ENCODE measurements at regions not wholly inside any gene's neighbourhood (a gene's known extent, or its start where the extent isn't known, plus 50 kb on each side); places are given as distances from the start of the nearest gene placed in this dataset.

DNA sequence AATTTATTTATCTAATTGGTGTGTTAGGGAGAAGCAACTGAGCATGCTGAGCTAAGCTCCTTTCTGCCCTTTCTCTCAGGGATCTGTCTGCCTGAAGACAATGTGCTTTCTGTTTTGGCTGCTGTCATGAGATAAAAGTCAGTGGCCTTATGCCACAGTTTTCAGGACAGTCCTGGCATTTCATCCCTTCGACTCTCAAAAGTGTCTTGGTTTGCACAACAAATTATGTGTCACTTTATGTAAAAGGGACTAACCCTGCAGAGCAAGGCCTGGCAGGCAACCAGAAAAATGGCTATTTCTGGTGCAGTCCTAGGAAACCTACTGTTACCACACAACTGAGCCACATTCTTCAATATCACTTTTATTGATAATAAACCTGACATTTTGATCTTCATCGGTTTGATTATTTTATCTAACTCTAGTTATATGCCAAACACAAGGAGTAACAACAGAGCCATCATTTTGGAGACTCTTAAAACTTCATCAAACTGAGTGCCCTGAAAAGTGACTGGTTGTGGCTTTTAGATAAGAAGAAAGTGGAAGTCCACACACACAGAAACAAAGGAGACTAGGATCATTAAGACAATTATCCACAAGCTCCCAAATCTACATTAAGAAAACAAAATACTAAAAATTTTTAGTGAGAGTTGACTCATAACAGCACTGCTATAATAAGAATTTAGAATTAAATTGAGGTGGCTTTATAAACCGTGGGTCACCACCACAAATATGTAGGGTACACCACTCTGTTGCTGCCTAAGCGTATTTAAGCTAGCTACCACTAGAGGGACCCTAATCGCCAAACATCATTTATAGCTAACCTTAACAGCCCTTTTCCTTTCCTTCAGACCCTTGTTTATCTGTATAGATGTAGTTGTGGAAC is 95.9 kb upstream of the PTPN13 start:
- ChIA-PET POLR2A (no interaction called here), CTCF (ENCODE audit: low intra/inter-chr PET ratio, low total read pairs) (interaction anchor here (2.0 to 3.8 kb wide), 2 partner anchors 397 to 398 kb away, joined by 11 to 25 read pairs; no protein-coding TSS in a partner anchor)
- 0% methylated on average over 5 of the region's 5 CpGs for WGBS (ENCODE audit: low lambda C conversion rate)
- no peak overlapping the region for H3K4me3 ChIP-seq (replicated peaks in 1 of 3; ENCODE audit: insufficient read depth in 1 of 3, low read depth in 2 of 3, low read length in 3 of 3)
- DNase-seq (ENCODE audit: low spot score) (peak; percentile 7), FAIRE-seq (peak; percentile 57), ATAC-seq (peak; percentile 92)
- TF ChIP-seq STAG1 (CRISPR knock-in tag; IDR thresholded peaks at IDR 0.05) (peak; percentile 54), ZNF616 (CRISPR knock-in tag; IDR thresholded peaks at IDR 0.05; ENCODE audit: low read depth) (no peak)
- TF ChIP-seq, protein P1, sequence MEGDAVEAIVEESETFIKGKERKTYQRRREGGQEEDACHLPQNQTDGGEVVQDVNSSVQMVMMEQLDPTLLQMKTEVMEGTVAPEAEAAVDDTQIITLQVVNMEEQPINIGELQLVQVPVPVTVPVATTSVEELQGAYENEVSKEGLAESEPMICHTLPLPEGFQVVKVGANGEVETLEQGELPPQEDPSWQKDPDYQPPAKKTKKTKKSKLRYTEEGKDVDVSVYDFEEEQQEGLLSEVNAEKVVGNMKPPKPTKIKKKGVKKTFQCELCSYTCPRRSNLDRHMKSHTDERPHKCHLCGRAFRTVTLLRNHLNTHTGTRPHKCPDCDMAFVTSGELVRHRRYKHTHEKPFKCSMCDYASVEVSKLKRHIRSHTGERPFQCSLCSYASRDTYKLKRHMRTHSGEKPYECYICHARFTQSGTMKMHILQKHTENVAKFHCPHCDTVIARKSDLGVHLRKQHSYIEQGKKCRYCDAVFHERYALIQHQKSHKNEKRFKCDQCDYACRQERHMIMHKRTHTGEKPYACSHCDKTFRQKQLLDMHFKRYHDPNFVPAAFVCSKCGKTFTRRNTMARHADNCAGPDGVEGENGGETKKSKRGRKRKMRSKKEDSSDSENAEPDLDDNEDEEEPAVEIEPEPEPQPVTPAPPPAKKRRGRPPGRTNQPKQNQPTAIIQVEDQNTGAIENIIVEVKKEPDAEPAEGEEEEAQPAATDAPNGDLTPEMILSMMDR (CRISPR knock-in tag; IDR thresholded peaks at IDR 0.05): peak; percentile 69
- no peaks in the 10 kb centered on the region for H3K27me3 ChIP-seq (ENCODE audit: control insufficient read depth in 1 of 2, insufficient read depth in 2 of 2, low read length in 2 of 2)
- BruUV-seq (replicated peaks): no TSS peak
- no peak overlapping the region for H3K9ac ChIP-seq (ENCODE audit: insufficient read depth, low read depth, low read length)
- intact Hi-C loops (cut with micrococcal nuclease; ENCODE audit: unreplicated experiment) (no loop called here), in situ Hi-C loops (cut with HindIII; ENCODE audit: extremely low pct_ligation_motif_present, low pct_unique_long_range_greater_than_20kb) (loop anchor here (5.0 kb wide), 1 partner anchor 399 kb away; no protein-coding TSS in a partner anchor)
- H3K27ac ChIP-seq (ENCODE audit: extremely low read length, insufficient read depth, low read length): no peak overlapping the region
- no peak overlapping the region for H2AFZ ChIP-seq (ENCODE audit: low read length)
- no peaks in the 10 kb centered on the region for H3K4me1 ChIP-seq (ENCODE audit: insufficient read depth, low read length)
- H4K20me1 ChIP-seq (ENCODE audit: insufficient read depth, low read length): no peaks in the 10 kb centered on the region
- no peak overlapping the region for H3K4me2 ChIP-seq (ENCODE audit: low read depth, low read length)
- no peaks in the 10 kb centered on the region for H3K9me3 ChIP-seq (ENCODE audit: low read length)
- H3K36me3 ChIP-seq (replicated peaks in 1 of 2; ENCODE audit: control insufficient read depth in 1 of 2, insufficient read depth in 2 of 2, low read length in 2 of 2): no peaks in the 10 kb centered on the region
- no peaks in the 10 kb centered on the region for H3K79me2 ChIP-seq (ENCODE audit: insufficient read depth, low read length)

- Histone ChIP-seq H3K9me3 (ENCODE audit: low read length) (no peaks in the 10 kb centered on the region), H3K27ac (ENCODE audit: extremely low read length, insufficient read depth, low read length) (no peak overlapping the region), H3K79me2 (ENCODE audit: insufficient read depth, low read length) (no peaks in the 10 kb centered on the region), H2AFZ (ENCODE audit: low read length) (no peak overlapping the region), H3K27me3 (ENCODE audit: control insufficient read depth in 1 of 2, insufficient read depth in 2 of 2, low read length in 2 of 2) (no peaks in the 10 kb centered on the region), H4K20me1 (ENCODE audit: insufficient read depth, low read length) (no peaks in the 10 kb centered on the region), H3K9ac (ENCODE audit: insufficient read depth, low read depth, low read length) (no peak overlapping the region), H3K4me3 (replicated peaks in 1 of 3; ENCODE audit: insufficient read depth in 1 of 3, low read depth in 2 of 3, low read length in 3 of 3) (no peak overlapping the region), H3K4me2 (ENCODE audit: low read depth, low read length) (no peak overlapping the region), H3K4me1 (ENCODE audit: insufficient read depth, low read length) (no peaks in the 10 kb centered on the region), H3K36me3 (replicated peaks in 1 of 2; ENCODE audit: control insufficient read depth in 1 of 2, insufficient read depth in 2 of 2, low read length in 2 of 2) (no peaks in the 10 kb centered on the region)
- 0% methylated on average over 1 of the region's 1 CpG for WGBS (ENCODE audit: low lambda C conversion rate)
- in situ Hi-C loops (cut with HindIII; ENCODE audit: extremely low pct_ligation_motif_present, low pct_unique_long_range_greater_than_20kb) (loop anchor here (5.0 kb wide), 1 partner anchor 398 kb away; no protein-coding TSS in a partner anchor), intact Hi-C loops (cut with micrococcal nuclease; ENCODE audit: unreplicated experiment) (no loop called here)
- ChIA-PET CTCF (ENCODE audit: low intra/inter-chr PET ratio, low total read pairs) (interaction anchor here (2.0 kb wide), 1 partner anchor 397 kb away, joined by 11 read pairs; no protein-coding TSS in a partner anchor), POLR2A (no interaction called here)
- DNase-seq (ENCODE audit: low spot score) (no peak), ATAC-seq (no peak), FAIRE-seq (no peak)
- BruUV-seq (replicated peaks): no TSS peak
- TF ChIP-seq, protein P2, sequence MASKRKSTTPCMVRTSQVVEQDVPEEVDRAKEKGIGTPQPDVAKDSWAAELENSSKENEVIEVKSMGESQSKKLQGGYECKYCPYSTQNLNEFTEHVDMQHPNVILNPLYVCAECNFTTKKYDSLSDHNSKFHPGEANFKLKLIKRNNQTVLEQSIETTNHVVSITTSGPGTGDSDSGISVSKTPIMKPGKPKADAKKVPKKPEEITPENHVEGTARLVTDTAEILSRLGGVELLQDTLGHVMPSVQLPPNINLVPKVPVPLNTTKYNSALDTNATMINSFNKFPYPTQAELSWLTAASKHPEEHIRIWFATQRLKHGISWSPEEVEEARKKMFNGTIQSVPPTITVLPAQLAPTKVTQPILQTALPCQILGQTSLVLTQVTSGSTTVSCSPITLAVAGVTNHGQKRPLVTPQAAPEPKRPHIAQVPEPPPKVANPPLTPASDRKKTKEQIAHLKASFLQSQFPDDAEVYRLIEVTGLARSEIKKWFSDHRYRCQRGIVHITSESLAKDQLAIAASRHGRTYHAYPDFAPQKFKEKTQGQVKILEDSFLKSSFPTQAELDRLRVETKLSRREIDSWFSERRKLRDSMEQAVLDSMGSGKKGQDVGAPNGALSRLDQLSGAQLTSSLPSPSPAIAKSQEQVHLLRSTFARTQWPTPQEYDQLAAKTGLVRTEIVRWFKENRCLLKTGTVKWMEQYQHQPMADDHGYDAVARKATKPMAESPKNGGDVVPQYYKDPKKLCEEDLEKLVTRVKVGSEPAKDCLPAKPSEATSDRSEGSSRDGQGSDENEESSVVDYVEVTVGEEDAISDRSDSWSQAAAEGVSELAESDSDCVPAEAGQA (IDR thresholded peaks at IDR 0.05; ENCODE audit: low read depth): no peak
- TF ChIP-seq, protein P2 (CRISPR knock-in tag; IDR thresholded peaks at IDR 0.05; ENCODE audit: borderline replicate concordance): no peak
- TF ChIP-seq ZNF264 (CRISPR knock-in tag; IDR thresholded peaks at IDR 0.05) (no peak), MIXL1 (CRISPR knock-in tag; IDR thresholded peaks at IDR 0.05) (no peak)
- TF ChIP-seq, protein P3, sequence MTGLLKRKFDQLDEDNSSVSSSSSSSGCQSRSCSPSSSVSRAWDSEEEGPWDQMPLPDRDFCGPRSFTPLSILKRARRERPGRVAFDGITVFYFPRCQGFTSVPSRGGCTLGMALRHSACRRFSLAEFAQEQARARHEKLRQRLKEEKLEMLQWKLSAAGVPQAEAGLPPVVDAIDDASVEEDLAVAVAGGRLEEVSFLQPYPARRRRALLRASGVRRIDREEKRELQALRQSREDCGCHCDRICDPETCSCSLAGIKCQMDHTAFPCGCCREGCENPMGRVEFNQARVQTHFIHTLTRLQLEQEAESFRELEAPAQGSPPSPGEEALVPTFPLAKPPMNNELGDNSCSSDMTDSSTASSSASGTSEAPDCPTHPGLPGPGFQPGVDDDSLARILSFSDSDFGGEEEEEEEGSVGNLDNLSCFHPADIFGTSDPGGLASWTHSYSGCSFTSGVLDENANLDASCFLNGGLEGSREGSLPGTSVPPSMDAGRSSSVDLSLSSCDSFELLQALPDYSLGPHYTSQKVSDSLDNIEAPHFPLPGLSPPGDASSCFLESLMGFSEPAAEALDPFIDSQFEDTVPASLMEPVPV (CRISPR knock-in tag; IDR thresholded peaks at IDR 0.05): no peak
These were observed 95.3 kb upstream of the PTPN13 start for GRCh38 chr4:86498863-86499166.
